ENCODE measurements at regions not wholly inside any gene's neighbourhood (a gene's known extent, or its start where the extent isn't known, plus 50 kb on each side); places are given as distances from the start of the nearest gene placed in this dataset.

DNA sequence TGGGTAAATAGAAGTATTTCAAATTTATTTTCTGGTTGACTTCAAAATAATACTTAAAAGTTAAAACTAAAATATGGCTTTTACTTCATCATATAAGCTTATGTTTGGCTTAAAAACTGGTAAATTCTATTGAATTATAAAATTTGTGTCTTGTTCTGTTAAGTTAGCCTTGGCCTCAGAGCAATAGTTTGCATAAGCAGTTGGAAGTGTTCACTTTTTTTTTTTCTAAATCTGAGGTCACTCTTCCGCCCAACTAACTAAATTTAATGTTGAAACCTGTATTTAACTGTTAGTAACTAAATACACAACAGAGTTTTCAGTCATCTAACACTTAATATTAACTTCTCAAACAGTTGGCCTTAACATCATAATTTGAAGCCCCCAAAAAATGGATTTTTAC is 871.7 kb upstream of the ADAMTS5 start:
- intact Hi-C loops (cut with DNase I) = no loop called here
- Histone ChIP-seq H3K9me3 (no peaks in the 10 kb centered on the region), H3K4me1 (no peaks in the 10 kb centered on the region), H3K36me3 (no peaks in the 10 kb centered on the region), H3K27me3 (no peaks in the 10 kb centered on the region), H3K4me3 (no peak overlapping the region), H3K27ac (no peak overlapping the region)
- 46 to 62% methylated on average over 1 of the region's 1 CpG for WGBS, 2 donors
- TF ChIP-seq POLR2A (IDR thresholded peaks at IDR 0.05) = no peak
- TF ChIP-seq, protein P1, sequence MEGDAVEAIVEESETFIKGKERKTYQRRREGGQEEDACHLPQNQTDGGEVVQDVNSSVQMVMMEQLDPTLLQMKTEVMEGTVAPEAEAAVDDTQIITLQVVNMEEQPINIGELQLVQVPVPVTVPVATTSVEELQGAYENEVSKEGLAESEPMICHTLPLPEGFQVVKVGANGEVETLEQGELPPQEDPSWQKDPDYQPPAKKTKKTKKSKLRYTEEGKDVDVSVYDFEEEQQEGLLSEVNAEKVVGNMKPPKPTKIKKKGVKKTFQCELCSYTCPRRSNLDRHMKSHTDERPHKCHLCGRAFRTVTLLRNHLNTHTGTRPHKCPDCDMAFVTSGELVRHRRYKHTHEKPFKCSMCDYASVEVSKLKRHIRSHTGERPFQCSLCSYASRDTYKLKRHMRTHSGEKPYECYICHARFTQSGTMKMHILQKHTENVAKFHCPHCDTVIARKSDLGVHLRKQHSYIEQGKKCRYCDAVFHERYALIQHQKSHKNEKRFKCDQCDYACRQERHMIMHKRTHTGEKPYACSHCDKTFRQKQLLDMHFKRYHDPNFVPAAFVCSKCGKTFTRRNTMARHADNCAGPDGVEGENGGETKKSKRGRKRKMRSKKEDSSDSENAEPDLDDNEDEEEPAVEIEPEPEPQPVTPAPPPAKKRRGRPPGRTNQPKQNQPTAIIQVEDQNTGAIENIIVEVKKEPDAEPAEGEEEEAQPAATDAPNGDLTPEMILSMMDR (IDR thresholded peaks at IDR 0.05) = no peak
- no peak for DNase-seq

DNA sequence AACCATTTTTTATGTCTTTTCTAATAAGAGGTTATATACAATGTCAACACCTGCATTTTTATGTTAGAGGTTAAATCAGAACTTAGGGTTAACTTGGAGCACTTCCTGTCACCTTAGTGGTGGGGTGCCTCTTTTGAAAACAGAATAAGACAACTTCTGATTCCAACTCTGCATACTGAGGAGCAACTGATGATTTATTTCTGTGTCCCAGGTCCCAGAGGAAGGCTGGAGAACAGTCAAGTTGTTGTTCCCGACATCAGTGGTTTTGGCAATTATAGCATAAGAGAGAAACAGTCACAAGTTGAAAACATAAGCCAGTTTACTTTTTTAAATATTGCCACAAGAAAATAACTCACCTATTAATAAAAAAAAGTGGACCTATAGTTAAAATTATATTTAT is 871.0 kb upstream of the ADAMTS5 start:
- DNase-seq = no peak
- Histone ChIP-seq H3K27me3 (no peaks in the 10 kb centered on the region), H3K36me3 (no peaks in the 10 kb centered on the region), H3K9me3 (no peaks in the 10 kb centered on the region), H3K4me3 (no peak overlapping the region), H3K27ac (no peak overlapping the region), H3K4me1 (no peaks in the 10 kb centered on the region)
- intact Hi-C loops (cut with DNase I) = no loop called here
- 73 to 79% methylated on average over 1 of the region's 1 CpG for WGBS, 2 donors
- TF ChIP-seq, protein P1 (IDR thresholded peaks at IDR 0.05) = no peak
- no peak for TF ChIP-seq POLR2A (IDR thresholded peaks at IDR 0.05)

DNA sequence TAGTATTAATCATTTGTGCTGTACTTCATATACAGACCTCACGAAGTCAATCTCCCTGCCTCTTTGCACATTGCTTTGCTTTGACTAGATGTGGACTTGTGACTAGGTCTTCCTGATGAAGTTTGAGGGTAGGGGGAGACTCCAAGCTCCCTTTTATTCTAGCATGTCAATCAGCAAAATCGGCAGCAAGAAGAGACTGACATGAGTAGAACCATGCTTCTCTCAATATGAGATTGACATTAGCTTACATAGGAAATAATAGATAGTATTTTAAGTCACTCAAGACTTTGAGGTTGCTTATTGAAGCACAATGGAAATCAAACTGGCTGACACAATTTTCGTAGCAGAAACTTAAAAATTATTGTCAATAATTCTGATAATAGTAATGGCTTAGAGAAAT is 866.4 kb upstream of the ADAMTS5 start:
- H3K27me3 ChIP-seq = no peaks in the 10 kb centered on the region

DNA sequence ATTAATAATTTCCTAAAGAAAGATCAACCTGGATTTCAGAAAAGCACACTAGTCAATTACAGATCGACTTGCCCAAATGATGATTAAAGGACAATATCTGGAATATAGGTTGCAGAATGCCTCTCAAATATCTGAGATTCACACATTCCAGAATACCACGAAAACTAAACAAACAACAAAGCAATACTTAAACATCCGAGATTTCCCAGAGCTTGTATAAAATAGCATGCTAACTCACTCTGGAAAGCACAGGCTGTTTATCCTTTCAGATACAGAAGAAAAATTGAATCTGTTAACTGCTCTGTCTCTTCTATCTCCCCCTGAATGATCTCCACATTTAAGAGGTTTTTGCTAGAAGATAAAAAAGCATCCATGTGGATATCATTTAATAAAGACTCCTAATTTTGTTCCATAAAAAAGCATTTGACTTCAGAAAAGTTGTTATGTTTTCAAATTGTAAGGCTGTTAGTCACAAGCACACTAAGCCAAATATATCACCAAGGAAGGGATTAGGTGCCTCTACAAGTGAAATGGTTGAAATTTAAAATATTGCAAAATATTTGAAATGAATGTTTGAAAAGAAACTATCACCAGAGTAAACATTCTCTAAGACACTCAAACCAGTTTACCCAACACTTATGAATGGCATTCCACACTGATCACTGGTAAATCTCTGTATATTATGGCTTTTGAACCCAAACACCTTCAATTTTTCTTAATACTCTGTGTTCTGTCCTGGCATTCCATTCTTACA is 865.1 kb upstream of the ADAMTS5 start:
- no peaks in the 10 kb centered on the region for H3K36me3 ChIP-seq
- intact Hi-C loops (cut with DNase I) = no loop called here
- DNase-seq = no peak
- peaks cover 0 to 5% (median 4%) of the 10 kb centered on the region in 3 donors for H3K4me1 ChIP-seq
- no peak for TF ChIP-seq POLR2A (IDR thresholded peaks at IDR 0.05)
- TF ChIP-seq, protein P1 (IDR thresholded peaks at IDR 0.05) = no peak
- WGBS, 2 donors = 41 to 44% methylated on average over 3 of the region's 3 CpGs
- H3K4me3 ChIP-seq = no peak overlapping the region
- no peaks in the 10 kb centered on the region for H3K9me3 ChIP-seq
- H3K27me3 ChIP-seq = no peaks in the 10 kb centered on the region
- peak overlapping the region in 2 of 4 donors; percentile 23 to 29 for H3K27ac ChIP-seq

More for the DNA sequence above, 866.4 kb upstream of the ADAMTS5 start:
- H3K36me3 ChIP-seq = no peaks in the 10 kb centered on the region
- peaks cover 0 to 5% (median 4%) of the 10 kb centered on the region in 3 donors for H3K4me1 ChIP-seq
- H3K27ac ChIP-seq = no peak overlapping the region
- 52 to 57% methylated on average over 3 of the region's 3 CpGs for WGBS, 2 donors
- H3K4me3 ChIP-seq = no peak overlapping the region
- no peaks in the 10 kb centered on the region for H3K9me3 ChIP-seq
- TF ChIP-seq POLR2A (IDR thresholded peaks at IDR 0.05) = no peak
- TF ChIP-seq, protein P1 (IDR thresholded peaks at IDR 0.05) = no peak
- intact Hi-C loops (cut with DNase I) = no loop called here
- DNase-seq = no peak

DNA sequence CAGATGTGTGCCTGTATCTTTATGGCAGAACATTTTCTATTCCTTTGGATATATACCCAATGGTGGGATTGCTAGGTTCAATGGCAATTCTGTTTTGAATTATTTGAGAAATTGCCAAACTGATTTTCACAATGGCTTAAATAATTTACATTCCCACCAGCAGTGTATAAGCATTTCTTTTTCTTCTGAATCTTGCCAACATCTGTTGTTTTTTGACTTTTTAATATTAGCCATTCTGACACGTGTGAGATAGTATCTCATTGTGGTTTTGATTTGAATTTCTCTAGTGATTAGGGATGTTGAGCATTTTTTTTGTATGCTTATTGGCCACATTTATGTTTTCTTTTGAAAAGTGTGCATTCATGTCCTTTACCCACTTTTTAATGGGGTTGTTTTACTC is 864.3 kb upstream of the ADAMTS5 start:
- TF ChIP-seq, protein P1 (IDR thresholded peaks at IDR 0.05) = no peak
- no peak for TF ChIP-seq POLR2A (IDR thresholded peaks at IDR 0.05)
- intact Hi-C loops (cut with DNase I) = no loop called here
- Histone ChIP-seq H3K9me3 (no peaks in the 10 kb centered on the region), H3K36me3 (no peaks in the 10 kb centered on the region), H3K27me3 (no peaks in the 10 kb centered on the region), H3K27ac (no peak overlapping the region), H3K4me1 (peaks cover 0 to 5% (median 4%) of the 10 kb centered on the region in 3 donors), H3K4me3 (no peak overlapping the region)
- WGBS, 2 donors = 0 to 22% methylated on average over 1 of the region's 1 CpG
- no peak for DNase-seq
